ENCODE measurements at regions not wholly inside any gene's neighbourhood (a gene's known extent, or its start where the extent isn't known, plus 50 kb on each side); places are given as distances from the start of the nearest gene placed in this dataset.
"Not testable (repeated sequence)": the region's sequence is repeated elsewhere in the genome, so short reads cannot be mapped to it uniquely, and the experiment has no call there.

DNA sequence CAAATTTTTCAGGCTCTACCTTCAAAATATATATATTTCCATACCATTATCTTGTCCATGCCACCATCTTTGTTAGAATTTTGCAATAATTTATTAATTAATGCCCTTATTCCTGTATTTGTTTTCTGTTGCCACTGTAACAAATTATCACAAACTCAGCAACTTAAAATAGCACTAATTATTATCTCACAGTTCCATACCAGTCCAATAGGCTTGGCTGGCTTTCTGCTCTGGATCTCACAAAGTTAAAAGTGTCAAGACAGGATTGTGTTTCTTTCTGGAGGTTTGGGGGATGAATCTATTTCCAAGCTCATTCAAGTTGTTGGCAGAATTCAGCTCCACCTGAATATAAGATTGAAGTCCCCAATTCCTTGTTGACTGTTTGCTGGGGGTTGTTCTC lies 58.6 kb upstream of the SLC38A4 start:
- DNase-seq (ENCODE audit: low spot score), result no peak

DNA sequence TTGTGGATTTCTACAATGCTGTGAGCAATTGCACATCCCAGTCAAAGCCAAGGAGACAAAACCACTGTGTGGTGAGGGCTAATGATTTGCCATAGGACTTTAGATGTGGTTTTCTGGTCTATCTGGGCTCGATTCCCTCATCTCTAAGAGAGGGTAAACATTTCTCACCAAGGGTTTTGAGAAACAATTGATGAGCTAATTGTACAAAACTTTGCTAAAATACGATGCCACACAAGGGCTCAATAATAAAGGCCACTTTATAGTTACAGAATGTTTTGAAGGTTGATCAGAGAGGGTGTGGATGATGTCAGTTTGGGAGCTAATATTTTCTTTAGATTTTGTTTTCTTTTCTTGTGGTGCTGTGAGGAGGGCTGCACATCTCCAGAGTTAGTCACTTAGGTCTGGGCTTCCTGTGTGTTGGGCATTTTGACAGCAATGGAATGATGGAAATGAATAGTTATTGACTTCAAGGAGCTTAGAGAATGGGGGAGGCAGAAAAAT lies 60.8 kb upstream of the SLC38A4 start:
- DNase-seq (ENCODE audit: low spot score), result no peak

DNA sequence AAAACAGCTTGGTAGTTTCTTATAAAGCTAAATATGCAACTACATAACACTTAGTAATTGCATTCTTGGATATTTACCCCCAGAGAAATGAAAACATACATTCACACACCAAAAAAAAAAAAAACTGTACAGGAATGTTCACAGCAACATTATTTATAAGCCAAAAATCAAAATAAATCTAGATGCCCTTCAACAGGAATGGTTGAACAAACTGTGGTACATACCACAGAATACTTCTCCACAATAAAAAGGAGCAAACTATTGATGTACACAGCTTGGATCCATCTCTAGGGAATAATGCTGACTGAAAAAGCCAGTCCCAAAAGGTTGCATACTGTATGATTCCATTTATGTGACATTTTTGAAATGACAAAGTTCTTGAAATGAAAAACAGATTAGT lies 62.1 kb upstream of the SLC38A4 start:
- DNase-seq (ENCODE audit: low spot score), result no peak

DNA sequence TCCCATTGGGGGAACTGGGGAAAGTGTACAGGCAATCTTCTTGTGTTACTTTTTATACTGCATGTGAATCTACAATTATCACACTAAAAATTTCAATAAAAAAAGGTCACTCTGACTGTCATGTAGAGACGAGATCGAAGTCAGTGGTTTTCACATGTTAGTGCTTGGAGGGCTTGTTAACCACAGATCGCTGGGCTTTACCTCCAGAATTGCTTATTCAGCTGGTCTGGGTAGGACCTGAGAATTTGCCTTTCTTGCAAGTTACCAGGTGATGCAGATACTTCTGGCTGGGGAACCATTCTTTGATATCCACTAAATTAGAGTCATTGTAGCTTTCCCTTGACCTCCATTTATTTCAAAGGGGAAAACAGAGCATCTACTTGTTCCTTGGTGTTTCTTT lies 62.8 kb upstream of the SLC38A4 start:
- no peak for DNase-seq (ENCODE audit: low spot score)

DNA sequence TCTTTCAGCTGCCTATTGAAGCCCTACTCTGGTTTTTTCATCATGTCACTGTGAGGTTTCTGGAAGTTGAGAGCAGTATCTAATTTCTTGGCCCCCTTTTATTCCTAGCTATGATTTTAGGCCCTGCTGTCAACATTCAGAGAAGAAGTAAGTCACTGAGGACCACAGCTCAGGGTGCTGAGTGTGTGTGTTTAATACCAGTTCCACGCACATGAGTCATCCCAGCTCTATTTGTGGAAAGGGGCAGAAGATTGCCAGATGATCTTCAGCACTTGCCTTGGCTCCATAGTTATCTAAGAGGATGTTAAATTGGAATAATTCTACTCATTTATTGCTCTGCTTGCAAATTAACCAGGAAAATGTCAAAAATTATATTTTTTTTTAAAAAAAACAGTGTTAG lies 65.5 kb upstream of the SLC38A4 start:
- no peak for DNase-seq (ENCODE audit: low spot score)

DNA sequence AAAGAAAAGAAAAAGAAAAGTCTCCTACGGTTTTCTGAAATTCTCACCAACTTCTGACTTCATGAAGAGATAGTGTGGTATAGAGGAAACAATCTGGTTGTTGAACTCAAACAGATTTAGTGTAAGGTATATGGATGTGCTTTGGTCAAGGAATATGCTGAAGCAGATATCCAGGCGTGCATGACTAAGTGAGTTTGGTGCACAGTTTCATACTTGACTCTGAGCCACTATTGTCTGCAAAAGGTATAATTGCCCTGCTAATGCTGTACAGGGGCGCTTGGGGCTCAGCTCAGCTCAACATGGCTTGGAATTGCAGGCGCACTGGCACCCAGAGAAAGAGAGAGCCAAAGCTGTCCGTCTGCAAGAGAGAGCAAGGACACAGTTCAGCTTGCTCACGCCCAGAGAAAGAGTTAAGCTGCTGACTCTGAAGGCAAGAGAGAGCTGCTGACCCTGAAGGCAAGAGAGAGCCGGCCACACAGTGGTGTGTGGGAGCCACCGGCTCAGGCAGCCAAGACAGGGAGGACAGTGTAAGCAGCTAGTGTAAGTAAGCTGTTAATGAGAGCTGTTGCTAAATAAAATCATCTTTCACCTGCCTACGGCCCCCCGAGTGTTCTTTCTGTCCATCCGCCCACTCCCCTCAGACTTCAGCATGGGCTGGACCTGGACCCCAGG lies 66.4 kb upstream of the SLC38A4 start:
- DNase-seq (ENCODE audit: low spot score), result no peak

DNA sequence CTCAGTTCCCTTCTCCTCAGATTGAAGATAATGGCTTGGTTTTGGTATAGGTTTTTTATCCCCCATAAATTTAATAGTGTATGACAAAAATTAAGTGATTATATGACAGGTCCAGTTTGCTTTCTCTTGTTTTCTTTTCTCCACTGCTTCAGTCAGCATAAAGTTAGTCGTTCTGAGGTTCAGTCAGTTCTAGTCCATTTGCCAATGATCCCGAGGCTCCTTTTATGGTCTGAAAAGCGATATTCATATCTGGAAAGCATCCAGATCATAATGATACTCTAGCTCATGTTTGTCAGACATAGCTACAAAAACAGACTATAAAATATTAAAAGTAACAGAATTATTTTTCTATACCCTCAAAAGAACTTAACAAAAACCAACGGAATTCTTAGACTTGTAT lies 67.1 kb upstream of the SLC38A4 start:
- DNase-seq (ENCODE audit: low spot score), result no peak

DNA sequence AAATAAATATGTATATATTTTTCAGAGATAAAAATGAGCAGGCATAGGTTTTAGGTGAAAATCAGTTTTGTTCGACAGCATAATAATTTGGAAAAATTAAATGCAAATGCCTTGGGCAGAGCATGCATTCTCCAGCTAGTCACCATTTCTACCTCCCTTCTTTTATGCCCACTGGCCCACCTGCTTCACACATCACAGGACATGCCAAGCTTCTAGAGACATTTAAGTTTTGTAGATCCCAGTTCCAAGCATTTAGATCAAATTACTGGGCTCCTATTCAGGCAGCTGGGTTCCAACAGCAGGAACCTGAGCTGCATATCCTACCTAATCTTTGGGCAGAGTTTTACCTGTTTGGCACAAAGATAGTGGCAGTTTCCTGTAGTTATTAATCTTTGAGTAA lies 67.6 kb upstream of the SLC38A4 start:
- DNase-seq (ENCODE audit: low spot score), result no peak

DNA sequence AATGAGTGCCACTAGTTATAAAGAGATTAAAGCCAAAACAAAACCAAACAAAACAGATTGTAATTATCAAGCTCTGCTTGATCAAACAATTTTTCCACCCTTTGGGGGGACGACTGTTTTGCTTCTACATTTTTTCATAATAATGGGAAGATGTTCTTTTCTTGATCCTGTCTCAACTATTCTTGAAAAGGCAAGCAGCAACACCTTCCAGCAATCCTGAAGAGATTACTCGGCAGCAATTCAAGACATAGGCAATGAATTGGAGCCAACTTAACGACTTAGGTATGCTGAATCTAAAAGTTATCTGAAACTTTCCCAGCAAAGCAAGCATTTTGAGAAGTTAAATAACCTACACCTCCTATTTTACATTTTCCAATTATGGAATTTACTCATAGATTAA lies 69.9 kb upstream of the SLC38A4 start:
- no peak for DNase-seq (ENCODE audit: low spot score)

DNA sequence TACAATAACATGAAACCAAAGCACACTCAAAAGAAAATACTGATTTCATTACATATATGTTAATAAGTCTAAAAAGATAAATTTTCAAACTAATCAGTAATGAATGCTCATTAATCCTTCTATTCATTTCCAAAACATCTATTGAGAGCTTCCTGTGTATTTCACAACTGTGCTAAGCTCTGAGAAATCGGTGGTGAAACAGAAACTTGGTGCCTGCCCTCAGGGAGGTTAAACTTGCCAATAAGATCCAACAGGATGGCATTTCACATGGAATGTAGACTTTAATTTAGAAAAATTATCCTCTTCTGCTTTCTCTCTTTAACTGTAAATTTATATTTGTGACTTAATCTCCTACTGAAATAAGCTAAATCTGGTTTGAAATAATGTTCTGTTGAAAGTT lies 70.9 kb upstream of the SLC38A4 start:
- no peak for DNase-seq (ENCODE audit: low spot score)

DNA sequence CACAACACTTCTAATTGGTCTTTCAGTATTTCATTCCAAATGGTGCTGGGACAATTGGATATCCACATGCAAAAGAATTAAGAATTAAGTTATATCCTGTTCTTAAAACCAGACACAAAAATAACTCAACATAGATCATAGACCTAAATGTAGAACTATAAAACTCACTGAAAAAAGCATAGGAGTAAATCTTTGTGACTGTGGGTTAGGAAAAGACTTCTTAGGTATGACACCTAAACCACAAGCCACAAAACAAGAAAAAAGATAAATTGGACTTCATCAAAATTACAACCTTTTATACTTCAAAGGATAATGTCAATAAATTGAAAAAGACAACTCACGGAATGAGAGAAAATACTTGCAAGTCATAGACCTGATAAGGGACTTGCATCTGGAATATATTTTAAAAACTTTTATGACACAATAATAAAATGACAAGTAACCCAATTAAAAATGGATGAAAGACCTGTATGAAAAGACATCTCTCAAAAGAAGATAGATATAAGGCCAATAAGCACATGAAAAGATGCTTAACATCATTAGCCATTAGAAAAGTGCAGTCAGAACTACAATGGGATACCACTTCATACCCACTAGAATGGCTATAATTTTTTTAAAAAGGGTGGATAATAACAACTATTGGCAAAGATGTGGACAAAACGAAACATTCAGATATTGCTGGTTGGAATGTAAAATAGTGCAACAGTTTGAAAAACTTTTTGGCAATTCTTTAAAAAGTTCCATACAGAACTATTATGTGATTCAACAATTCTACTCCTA lies 72.5 kb upstream of the SLC38A4 start:
- DNase-seq (ENCODE audit: low spot score), result no peak

DNA sequence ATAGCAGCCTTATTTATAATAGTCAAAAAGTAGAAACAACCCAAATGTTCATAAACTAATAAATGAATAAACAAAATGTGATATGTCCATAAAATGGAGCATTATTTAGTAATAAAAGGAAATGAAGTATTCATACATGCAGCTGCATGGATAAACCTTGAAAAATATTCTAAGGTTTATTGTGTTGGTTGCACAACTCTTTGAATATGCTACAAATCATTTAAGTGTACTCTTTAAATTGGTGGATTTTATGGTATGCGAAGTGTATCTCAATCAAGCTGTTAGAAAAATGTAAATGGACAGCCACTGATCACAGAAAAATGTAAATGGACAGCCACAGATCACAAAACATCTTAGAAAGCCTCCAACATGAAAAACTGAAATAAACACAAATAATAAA lies 73.2 kb upstream of the SLC38A4 start:
- no peak for DNase-seq (ENCODE audit: low spot score)

DNA sequence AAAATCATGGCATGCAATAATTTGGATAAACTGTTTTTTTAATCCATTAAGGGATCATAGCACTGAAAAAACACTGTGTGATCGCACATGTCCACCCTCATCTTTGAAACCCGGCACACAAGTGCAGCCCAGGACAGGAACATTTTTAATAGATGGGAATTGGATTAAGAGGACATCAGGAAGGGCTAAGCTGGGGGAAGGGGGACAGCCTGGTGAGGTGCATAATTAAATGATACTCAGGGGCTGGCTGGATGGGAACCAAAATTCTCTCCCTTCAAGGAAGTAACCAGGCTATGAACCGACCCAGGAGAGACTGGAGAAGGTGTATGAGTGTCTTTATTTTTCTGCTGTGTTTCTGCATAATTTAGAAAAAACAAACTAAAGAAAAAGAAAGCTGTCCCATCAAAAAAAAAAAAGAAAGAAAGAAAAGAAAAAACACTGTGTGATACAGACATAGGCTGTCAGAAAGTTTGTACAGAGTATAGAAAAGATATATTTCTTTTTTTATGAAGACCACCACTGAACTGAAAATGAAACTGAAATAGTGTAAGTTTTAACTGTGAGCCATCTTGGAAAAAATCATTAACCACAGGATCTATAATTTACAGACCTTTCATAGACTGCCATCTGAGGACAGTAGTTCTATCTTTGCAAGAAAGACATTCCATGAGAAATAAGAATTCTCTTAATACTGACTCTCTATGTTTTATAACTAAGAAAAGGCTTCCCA lies 75.1 kb upstream of the SLC38A4 start:
- DNase-seq (ENCODE audit: low spot score), result no peak

DNA sequence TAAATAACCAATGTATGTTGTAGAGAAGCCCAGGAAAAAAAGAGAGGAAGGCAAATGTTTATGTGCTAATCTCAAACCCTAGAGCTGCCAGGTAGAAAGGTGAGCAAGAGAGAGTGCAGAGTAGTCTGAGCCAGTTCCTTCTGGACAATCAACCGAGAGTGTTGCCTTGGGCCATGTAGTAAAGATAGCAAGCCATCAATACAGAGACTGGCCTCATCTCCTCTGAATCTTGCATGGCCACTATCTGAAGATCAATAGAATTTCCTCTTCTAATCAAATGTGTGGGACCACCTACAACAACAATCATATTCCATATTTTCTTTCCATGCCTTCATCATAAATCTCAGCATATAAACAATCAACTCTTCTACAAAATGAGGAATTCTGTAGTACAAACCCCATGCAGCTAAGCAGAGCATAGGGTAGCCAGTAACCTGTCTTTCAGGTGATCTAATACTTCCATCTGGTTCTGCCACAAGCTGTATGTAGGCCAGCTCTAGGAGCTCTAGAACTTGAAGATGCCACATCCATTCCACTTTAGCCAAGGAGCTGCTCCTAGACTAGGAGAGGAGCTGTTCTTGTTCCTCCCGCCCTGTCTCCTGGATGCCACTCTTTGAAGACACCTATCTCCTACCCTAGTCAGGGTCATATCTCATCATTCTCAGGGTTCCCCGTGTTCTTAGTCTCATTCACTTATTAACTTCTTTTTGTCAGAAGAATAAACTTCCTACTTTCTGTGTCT lies 75.8 kb upstream of the SLC38A4 start:
- DNase-seq (ENCODE audit: low spot score), result no peak

DNA sequence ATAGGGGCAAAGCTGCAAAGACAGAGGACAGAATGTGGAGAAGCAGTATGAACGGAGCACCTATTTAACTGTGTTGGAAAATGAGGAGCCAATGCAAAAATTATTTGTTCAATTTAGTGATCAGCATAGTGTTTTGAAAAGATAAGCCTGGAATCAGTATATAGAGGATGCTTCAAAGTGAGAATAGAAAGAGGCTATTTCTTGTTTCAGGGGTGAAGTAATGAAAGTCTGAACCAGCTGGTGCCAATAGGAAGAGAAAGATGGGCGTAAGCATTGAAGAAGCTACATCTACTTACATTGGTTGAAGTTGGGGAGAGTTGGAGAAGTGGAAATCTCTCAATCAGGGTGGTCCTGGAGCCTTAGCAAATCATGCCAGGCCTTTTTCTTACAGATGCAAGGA lies 77.3 kb upstream of the SLC38A4 start:
- no peak for DNase-seq (ENCODE audit: low spot score)

DNA sequence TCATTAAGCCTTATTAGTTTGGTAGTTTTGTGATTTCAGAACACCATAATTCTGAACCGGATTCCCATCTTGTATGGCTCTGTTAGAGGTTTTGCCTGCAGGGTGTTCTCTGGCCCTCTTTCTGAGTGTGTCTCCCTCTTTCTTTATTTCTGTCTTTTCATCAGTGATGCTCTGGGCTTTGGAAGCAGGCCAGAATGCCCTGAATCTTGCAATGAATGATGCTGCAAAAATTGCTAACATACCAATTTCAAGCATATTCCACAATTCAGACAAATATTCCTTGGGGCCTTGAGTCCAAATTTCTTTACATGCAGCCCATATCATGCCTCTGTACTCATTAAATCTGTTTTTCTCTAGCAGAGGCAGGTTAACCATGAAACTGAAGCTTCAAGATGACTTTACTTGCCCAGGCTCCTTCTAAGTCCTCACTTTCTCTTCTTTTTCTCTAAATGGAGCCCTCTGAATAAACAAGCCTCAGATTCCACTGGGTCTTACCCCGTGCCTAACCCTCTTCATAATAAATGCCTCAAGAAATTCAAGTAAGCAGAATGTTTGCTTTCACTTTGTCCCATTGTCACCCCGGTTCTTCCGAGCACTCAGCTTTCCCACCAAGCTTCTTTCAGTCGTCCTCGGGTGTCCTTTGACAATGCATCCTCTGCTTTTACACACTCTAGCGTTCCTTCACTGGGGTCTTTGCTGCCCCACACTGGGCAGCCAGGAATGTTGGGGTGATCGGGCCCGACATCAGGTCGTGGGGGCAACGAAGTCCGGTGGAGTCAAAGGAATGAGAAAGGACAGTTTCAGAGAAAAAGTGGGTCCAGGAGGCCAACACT lies 78.8 kb upstream of the SLC38A4 start:
- no peak for DNase-seq (ENCODE audit: low spot score)

DNA sequence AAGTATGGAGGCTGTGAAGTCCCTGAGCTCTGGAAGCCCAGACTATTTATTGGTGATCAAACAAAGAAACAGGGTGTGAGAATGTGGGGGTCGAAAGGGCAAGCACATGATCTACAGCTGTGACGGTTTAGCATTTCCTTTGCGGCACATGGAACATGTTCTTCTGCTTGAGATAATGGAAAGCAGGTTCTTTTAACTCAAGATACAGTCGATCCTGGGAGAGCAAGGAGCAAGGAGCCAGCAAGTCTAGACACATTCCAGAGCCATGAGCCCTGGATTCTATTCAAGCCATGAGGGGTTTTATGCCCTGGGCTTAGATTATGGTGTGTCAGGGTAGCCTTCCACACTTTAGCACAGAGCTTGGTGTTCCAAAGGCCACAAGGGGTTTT lies 79.4 kb upstream of the SLC38A4 start:
- not testable (repeated sequence) for DNase-seq (ENCODE audit: low spot score)

DNA sequence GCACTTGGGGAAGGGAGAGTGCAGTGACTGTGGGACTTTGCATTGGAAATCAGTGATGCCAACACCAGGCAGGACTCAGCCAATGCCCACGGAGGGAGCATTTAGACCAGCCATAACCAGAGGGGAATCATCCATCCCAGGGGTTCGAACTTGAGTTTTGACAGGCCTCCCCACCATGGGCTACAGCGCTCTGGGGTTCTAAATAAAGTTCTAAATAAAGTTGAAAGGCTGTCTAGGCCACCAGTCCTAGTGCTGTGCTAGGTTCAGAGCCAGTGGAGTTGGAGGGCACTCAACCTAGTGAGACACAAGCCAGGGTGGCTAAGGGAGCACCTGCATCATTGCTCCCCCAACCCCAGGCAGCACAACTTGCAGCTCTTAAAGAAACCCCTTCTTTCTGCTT lies 82.0 kb upstream of the SLC38A4 start:
- no peak for DNase-seq (ENCODE audit: low spot score)

DNA sequence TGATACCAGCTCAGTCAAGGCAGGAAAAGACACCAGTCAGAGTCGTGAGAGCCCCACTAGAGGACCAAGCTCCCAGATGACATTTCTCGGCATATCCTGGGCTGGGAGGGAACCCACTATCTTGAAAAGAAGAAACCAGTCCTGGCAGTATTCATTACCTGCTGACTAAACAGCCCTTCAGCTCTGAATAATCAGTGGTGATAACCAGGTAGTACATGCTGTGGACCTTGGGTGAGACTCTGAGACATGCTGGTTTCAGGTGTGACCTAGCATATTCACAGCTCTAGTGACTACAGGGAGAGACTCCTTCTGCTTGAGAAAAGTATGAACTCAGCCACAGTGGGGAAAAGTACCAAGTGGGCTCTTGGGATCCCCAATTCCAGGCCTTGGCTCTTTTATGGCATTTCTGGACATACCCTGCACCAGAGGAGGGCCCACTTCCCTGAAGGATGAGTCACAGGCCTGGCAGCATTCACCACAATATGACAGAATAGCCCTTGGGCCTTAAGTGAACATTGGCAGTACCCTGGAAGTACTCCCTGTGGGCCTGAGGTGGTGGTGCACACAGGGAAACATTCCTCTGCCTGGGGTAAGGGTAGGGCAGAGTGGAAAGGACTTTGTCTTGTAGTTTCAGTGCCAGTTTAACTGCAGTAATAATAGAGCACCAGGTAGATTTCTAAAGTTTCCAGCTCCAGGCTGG lies 82.6 kb upstream of the SLC38A4 start:
- DNase-seq (ENCODE audit: low spot score), result no peak

DNA sequence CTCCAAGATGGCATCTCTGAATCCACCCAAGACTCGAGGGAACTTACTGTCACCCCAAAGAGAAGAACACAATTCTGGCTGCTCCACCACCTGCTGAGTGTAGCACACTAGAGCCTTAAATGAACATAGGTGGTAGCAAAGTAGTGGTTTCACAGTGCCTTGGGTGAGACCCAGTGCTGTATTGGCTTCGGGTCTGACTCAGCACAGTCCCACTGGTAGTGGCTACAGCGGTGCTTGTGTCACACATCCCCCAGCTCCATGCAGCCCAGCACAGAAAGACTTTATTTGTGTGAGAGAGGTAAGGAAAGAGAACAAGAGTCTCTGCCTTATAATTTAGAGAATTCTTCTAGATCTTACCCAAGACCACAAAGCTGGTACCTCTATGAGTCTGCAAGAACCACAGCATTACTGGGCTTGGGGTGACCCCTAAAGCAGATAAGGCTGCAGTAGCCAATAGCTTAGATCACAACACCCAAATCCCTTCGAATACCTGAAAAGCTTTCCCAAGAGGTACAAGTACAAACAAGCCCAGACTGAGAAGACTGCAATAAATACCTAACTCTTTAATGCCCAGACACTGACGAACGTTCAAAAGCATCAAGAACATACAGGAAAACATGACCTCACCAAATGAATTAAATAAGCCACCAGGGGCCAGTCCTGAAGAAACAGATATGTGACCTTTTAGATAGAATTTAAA lies 83.3 kb upstream of the SLC38A4 start:
- DNase-seq (ENCODE audit: low spot score), result no peak
